Activated T-cell treated with anti-CD3 and anti-CD28 coated beads, Interleukin-2, amount 50 U/mL, for 48 hours (primary cell): ENCODE measurements at regions not wholly inside any gene's neighbourhood (a gene's known extent, or its start where the extent isn't known, plus 50 kb on each side); places are given as distances from the start of the nearest gene placed in this dataset.

Experiments used
- DNase-seq, 2 experiments: peaks; one replicate each; pipeline ENCODE4 v3.0.0-alpha.2; 2020

- no peak for DNase-seq
These were observed 525.1 kb downstream of the PDCD6IP start for GRCh38 chr3:34323517-34323916.

GRCh38 chr3:34346656-34347055 lies 548.2 kb downstream of the PDCD6IP start:
- DNase-seq = no peak

- DNase-seq = no peak
These were observed 553.7 kb downstream of the PDCD6IP start for GRCh38 chr3:34351882-34352777.

- no peak for DNase-seq
These were observed 554.4 kb downstream of the PDCD6IP start for GRCh38 chr3:34352778-34353331.

- DNase-seq = no peak
These were observed 559.0 kb downstream of the PDCD6IP start for GRCh38 chr3:34357461-34357860.

GRCh38 chr3:34359064-34359463 lies 560.6 kb downstream of the PDCD6IP start:
- DNase-seq = no peak

- no peak for DNase-seq
These were observed 562.3 kb downstream of the PDCD6IP start for GRCh38 chr3:34360713-34361112.

GRCh38 chr3:34361921-34362320 lies 563.5 kb downstream of the PDCD6IP start:
- DNase-seq = no peak

- no peak for DNase-seq
These were observed 564.5 kb downstream of the PDCD6IP start for GRCh38 chr3:34362910-34363309.

- no peak for DNase-seq
These were observed 565.5 kb downstream of the PDCD6IP start for GRCh38 chr3:34363881-34364280.

GRCh38 chr3:34364335-34364734 lies 565.9 kb downstream of the PDCD6IP start:
- DNase-seq = no peak

GRCh38 chr3:34365231-34365630 lies 566.8 kb downstream of the PDCD6IP start:
- no peak for DNase-seq

GRCh38 chr3:34365771-34366170 lies 567.3 kb downstream of the PDCD6IP start:
- DNase-seq = no peak

- no peak for DNase-seq
These were observed 569.1 kb downstream of the PDCD6IP start for GRCh38 chr3:34367521-34367920.

- no peak for DNase-seq
These were observed 576.1 kb downstream of the PDCD6IP start for GRCh38 chr3:34374521-34374920.

GRCh38 chr3:34376691-34377090 lies 578.3 kb downstream of the PDCD6IP start:
- no peak for DNase-seq

GRCh38 chr3:34377961-34378360 lies 579.5 kb downstream of the PDCD6IP start:
- no peak for DNase-seq

- no peak for DNase-seq
These were observed 582.8 kb downstream of the PDCD6IP start for GRCh38 chr3:34381243-34381642.

- DNase-seq = no peak
These were observed 584.4 kb downstream of the PDCD6IP start for GRCh38 chr3:34382859-34383258.

- DNase-seq = no peak
These were observed 587.9 kb downstream of the PDCD6IP start for GRCh38 chr3:34386309-34386708.

- no peak for DNase-seq
These were observed 589.6 kb downstream of the PDCD6IP start for GRCh38 chr3:34387826-34388564.

GRCh38 chr3:34388830-34389229 lies 590.4 kb downstream of the PDCD6IP start:
- no peak for DNase-seq

GRCh38 chr3:34394978-34395748 lies 596.7 kb downstream of the PDCD6IP start:
- no peak for DNase-seq
